Breast epithelium (tissue), 4 donors: ENCODE measurements at regions not wholly inside any gene's neighbourhood (a gene's known extent, or its start where the extent isn't known, plus 50 kb on each side); places are given as distances from the start of the nearest gene placed in this dataset.

Source experiments
- DNase-seq, 2 donors: peaks; one replicate each; pipeline ENCODE4 v3.0.0-alpha.2; 2019; ENCODE audit warnings: low spot score in 2 of 2
- H3K27ac ChIP-seq, 2 donors: fragments of 200-600 bp; sonication (generic) in 1 of 2; one replicate each; pipeline ENCODE4 v1.5.1; 2016 to 2019; ENCODE audit warnings: mild to moderate bottlenecking in 1 of 2
- H3K27me3 ChIP-seq, 2 donors: fragments of 200-600 bp; sonication (generic) in 1 of 2; one replicate each; pipeline versions ENCODE4 v1.5.1 to v1.6.0; 2017 to 2019; ENCODE audit warnings: control low read depth in 1 of 2, mild to moderate bottlenecking in 1 of 2
- H3K36me3 ChIP-seq: fragments of 200-600 bp; one replicate; pipeline ENCODE4 v1.5.1; 2019
- H3K4me1 ChIP-seq, 2 donors: fragments of 200-600 bp; sonication (generic); one replicate each; pipeline ENCODE4 v1.5.1; 2016 to 2019; ENCODE audit warnings: control low read depth in 1 of 2
- H3K4me3 ChIP-seq, 3 donors: fragments of 200-600 bp; sonication (generic); 1 replicate in 2 of 3; 2 replicates in 1 of 3; pipeline ENCODE4 v1.5.1; 2016 to 2019; ENCODE audit warnings: mild to moderate bottlenecking in 3 of 3, moderate library complexity in 2 of 3
- H3K9me3 ChIP-seq, 2 donors: fragments of 200-600 bp; sonication (generic) in 1 of 2; one replicate each; pipeline ENCODE4 v1.5.1; 2016 to 2019; ENCODE audit warnings: control low read depth in 1 of 2
- POLR2A ChIP-seq: fragments of 450-650 bp; IDR thresholded peaks from one replicate; pipeline ENCODE4 v1.6.1; 2016; ENCODE audit warnings: antibody characterized with exemption, mild to moderate bottlenecking, moderate library complexity
- POLR2AphosphoS5 ChIP-seq, 3 donors: sonication (generic); formaldehyde crosslinking; IDR thresholded peaks; one replicate each; pipeline ENCODE4 v1.6.1; 2017; ENCODE audit warnings: antibody characterized with exemption in 3 of 3
- intact Hi-C: fragments of 100-400 bp; cut with DNase I; formaldehyde crosslinking; loops from one replicate; pipeline ENCODE4 v1.15.1; 2023; ENCODE audit warnings: low total_unique reads
- TF ChIP-seq, protein P1 (sequence below), 3 donors: fragments of 450-650 bp; IDR thresholded peaks; one replicate each; pipeline ENCODE4 v1.5.1; 2016 to 2017; ENCODE audit warnings: antibody characterized with exemption in 3 of 3, mild to moderate bottlenecking in 3 of 3, moderate library complexity in 3 of 3

DNA sequence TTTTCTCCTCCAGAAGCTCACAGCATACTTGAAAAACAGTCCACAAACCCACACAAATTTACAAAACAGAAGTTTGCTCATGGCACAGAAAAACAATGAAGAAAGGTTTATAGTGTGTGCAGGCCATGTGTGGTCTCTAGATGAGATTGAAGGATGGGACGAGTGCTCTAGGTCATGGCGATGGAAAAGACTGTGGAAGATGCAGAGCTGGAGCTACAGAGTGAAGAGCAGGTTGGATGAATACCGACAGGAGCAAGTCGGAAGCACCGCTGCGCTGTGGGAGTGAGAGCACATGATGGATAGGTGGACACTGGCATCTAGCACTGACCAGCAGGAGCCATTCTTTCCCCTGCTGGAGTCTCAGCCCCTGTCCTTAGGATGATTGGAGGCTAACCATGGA, 534.7 kb upstream of the RAB6C start:
- Histone ChIP-seq H3K27me3 (no peaks in the 10 kb centered on the region), H3K9me3 (no peaks in the 10 kb centered on the region), H3K4me1 (no peaks in the 10 kb centered on the region), H3K4me3 (no peak overlapping the region), H3K27ac (no peak overlapping the region), H3K36me3 (no peaks in the 10 kb centered on the region)
- no peak for DNase-seq
- TF ChIP-seq, protein P1, sequence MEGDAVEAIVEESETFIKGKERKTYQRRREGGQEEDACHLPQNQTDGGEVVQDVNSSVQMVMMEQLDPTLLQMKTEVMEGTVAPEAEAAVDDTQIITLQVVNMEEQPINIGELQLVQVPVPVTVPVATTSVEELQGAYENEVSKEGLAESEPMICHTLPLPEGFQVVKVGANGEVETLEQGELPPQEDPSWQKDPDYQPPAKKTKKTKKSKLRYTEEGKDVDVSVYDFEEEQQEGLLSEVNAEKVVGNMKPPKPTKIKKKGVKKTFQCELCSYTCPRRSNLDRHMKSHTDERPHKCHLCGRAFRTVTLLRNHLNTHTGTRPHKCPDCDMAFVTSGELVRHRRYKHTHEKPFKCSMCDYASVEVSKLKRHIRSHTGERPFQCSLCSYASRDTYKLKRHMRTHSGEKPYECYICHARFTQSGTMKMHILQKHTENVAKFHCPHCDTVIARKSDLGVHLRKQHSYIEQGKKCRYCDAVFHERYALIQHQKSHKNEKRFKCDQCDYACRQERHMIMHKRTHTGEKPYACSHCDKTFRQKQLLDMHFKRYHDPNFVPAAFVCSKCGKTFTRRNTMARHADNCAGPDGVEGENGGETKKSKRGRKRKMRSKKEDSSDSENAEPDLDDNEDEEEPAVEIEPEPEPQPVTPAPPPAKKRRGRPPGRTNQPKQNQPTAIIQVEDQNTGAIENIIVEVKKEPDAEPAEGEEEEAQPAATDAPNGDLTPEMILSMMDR (IDR thresholded peaks at IDR 0.05) = no peak
- no peak for TF ChIP-seq POLR2A
- no peak for TF ChIP-seq POLR2AphosphoS5 (IDR thresholded peaks at IDR 0.05)
- intact Hi-C loops = no loop called here

GRCh38 chr2:129456691-129457090, 522.8 kb upstream of the RAB6C start:
- Histone ChIP-seq H3K36me3 (no peaks in the 10 kb centered on the region), H3K27ac (no peak overlapping the region), H3K27me3 (no peaks in the 10 kb centered on the region), H3K4me1 (no peaks in the 10 kb centered on the region), H3K9me3 (no peaks in the 10 kb centered on the region), H3K4me3 (no peak overlapping the region)
- no peak for DNase-seq
- intact Hi-C loops = no loop called here
- TF ChIP-seq POLR2A (no peak), POLR2AphosphoS5 (IDR thresholded peaks at IDR 0.05) (no peak)
- TF ChIP-seq, protein P1 (IDR thresholded peaks at IDR 0.05) = no peak

DNA sequence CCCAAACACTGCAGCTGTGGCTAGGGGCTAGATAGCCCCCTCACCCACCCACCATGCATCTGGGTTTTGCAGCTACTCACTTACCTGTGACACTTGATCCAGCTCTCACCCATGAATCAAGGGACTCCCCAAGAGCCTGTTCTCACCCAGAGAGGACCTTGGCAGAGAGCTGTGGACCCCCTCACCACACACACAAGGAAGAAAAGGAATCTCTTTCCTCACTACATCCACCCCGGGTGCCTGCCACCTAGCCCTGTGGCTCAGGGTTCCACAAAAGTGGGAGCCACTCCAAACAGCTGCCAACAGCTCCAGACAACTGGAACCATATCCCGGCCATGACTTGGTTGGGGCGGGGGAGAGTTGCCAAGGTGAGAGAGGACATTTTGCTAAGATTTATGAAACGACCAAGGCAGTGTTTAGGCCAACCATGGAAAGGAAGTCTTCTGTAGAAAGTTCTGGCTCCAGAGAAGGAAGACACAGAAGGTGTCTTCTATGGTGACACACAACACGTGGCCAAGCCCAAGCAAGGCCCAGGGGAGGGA, 522.1 kb upstream of the RAB6C start:
- Histone ChIP-seq H3K4me3 (no peak overlapping the region), H3K27me3 (no peaks in the 10 kb centered on the region), H3K9me3 (no peaks in the 10 kb centered on the region), H3K36me3 (no peaks in the 10 kb centered on the region), H3K27ac (no peak overlapping the region), H3K4me1 (no peaks in the 10 kb centered on the region)
- TF ChIP-seq POLR2A = no peak
- TF ChIP-seq, protein P1 (IDR thresholded peaks at IDR 0.05) = no peak
- no peak for TF ChIP-seq POLR2AphosphoS5 (IDR thresholded peaks at IDR 0.05)
- no peak for DNase-seq
- intact Hi-C loops = no loop called here

GRCh38 chr2:129458006-129458405, 521.5 kb upstream of the RAB6C start:
- no peaks in the 10 kb centered on the region for H3K9me3 ChIP-seq
- no peaks in the 10 kb centered on the region for H3K36me3 ChIP-seq
- DNase-seq = no peak
- no peaks in the 10 kb centered on the region for H3K27me3 ChIP-seq
- TF ChIP-seq POLR2A (no peak), POLR2AphosphoS5 (IDR thresholded peaks at IDR 0.05) (no peak)
- TF ChIP-seq, protein P1 (IDR thresholded peaks at IDR 0.05) = no peak
- no peak overlapping the region for H3K4me3 ChIP-seq
- no peak overlapping the region for H3K27ac ChIP-seq
- intact Hi-C loops = no loop called here
- no peaks in the 10 kb centered on the region for H3K4me1 ChIP-seq

- no peaks in the 10 kb centered on the region for H3K36me3 ChIP-seq
- H3K27ac ChIP-seq = no peak overlapping the region
- no peaks in the 10 kb centered on the region for H3K27me3 ChIP-seq
- intact Hi-C loops = no loop called here
- DNase-seq = no peak
- H3K9me3 ChIP-seq = no peaks in the 10 kb centered on the region
- H3K4me1 ChIP-seq = no peaks in the 10 kb centered on the region
- TF ChIP-seq, protein P1 (IDR thresholded peaks at IDR 0.05) = no peak
- TF ChIP-seq POLR2AphosphoS5 (IDR thresholded peaks at IDR 0.05) = no peak
- TF ChIP-seq POLR2A = no peak
- H3K4me3 ChIP-seq = no peak overlapping the region
These were observed 521.0 kb upstream of the RAB6C start for GRCh38 chr2:129458436-129458835.
